Osteocyte (in vitro differentiated cells): ENCODE measurements at regions not wholly inside any gene's neighbourhood (a gene's known extent, or its start where the extent isn't known, plus 50 kb on each side); places are given as distances from the start of the nearest gene placed in this dataset.

Source experiments
- DNase-seq: peaks from one replicate; pipeline ENCODE4 v3.0.0; 2021; ENCODE audit warnings: mixed read lengths; ENCODE audit not compliant: unreplicated experiment; ENCODE audit errors: extremely low spot score
- H3K27ac Mint-ChIP-seq: one replicate; pipeline ENCODE4 v1.8.0; 2021; ENCODE audit warnings: mild to moderate bottlenecking, mixed read lengths; ENCODE audit not compliant: unreplicated experiment
- H3K27me3 Mint-ChIP-seq: one replicate; pipeline ENCODE4 v1.8.0; 2021; ENCODE audit warnings: mixed read lengths; ENCODE audit not compliant: unreplicated experiment
- H3K36me3 Mint-ChIP-seq: one replicate; pipeline ENCODE4 v1.8.0; 2021; ENCODE audit warnings: mixed read lengths; ENCODE audit not compliant: unreplicated experiment
- H3K4me1 Mint-ChIP-seq: one replicate; pipeline ENCODE4 v1.8.0; 2021; ENCODE audit warnings: mixed read lengths; ENCODE audit not compliant: unreplicated experiment
- H3K4me3 Mint-ChIP-seq: one replicate; pipeline ENCODE4 v1.8.0; 2021; ENCODE audit warnings: mild to moderate bottlenecking, moderate library complexity, mixed read lengths; ENCODE audit not compliant: unreplicated experiment
- H3K9me3 Mint-ChIP-seq: one replicate; pipeline ENCODE4 v1.8.0; 2021; ENCODE audit warnings: mixed read lengths; ENCODE audit not compliant: unreplicated experiment
- CTCF ChIP-seq: fragments of 200-600 bp; sonication (generic); IDR thresholded peaks from 2 replicates; pipeline ENCODE4 v1.5.0; 2021; ENCODE audit warnings: antibody characterized with exemption, mild to moderate bottlenecking, moderate library complexity

GRCh38 chr6:9621276-9621675 lies 793.6 kb downstream of the TFAP2A start:
- Mint-ChIP-seq H3K27ac (no peak overlapping the region), H3K27me3 (no peaks in the 10 kb centered on the region), H3K9me3 (peaks cover 14% of the 10 kb centered on the region), H3K4me3 (no peak overlapping the region), H3K36me3 (no peaks in the 10 kb centered on the region), H3K4me1 (no peaks in the 10 kb centered on the region)
- TF ChIP-seq CTCF: no peak
- no peak for DNase-seq

- no peaks in the 10 kb centered on the region for H3K36me3 Mint-ChIP-seq
- H3K27me3 Mint-ChIP-seq: no peaks in the 10 kb centered on the region
- no peak for DNase-seq
- no peak for TF ChIP-seq CTCF
- peaks cover 8% of the 10 kb centered on the region for H3K9me3 Mint-ChIP-seq
- no peak overlapping the region for H3K27ac Mint-ChIP-seq
- no peak overlapping the region for H3K4me3 Mint-ChIP-seq
- no peaks in the 10 kb centered on the region for H3K4me1 Mint-ChIP-seq
Measured at GRCh38 chr6:9620687-9621086, 794.2 kb downstream of the TFAP2A start.

GRCh38 chr6:9620263-9620662 lies 794.6 kb downstream of the TFAP2A start:
- H3K9me3 Mint-ChIP-seq: peaks cover 5% of the 10 kb centered on the region
- TF ChIP-seq CTCF: no peak
- H3K36me3 Mint-ChIP-seq: no peaks in the 10 kb centered on the region
- H3K27ac Mint-ChIP-seq: no peak overlapping the region
- H3K4me3 Mint-ChIP-seq: no peak overlapping the region
- no peak for DNase-seq
- H3K4me1 Mint-ChIP-seq: no peaks in the 10 kb centered on the region
- no peaks in the 10 kb centered on the region for H3K27me3 Mint-ChIP-seq

- no peak for DNase-seq
- H3K9me3 Mint-ChIP-seq: no peaks in the 10 kb centered on the region
- no peaks in the 10 kb centered on the region for H3K27me3 Mint-ChIP-seq
- H3K4me3 Mint-ChIP-seq: no peak overlapping the region
- H3K36me3 Mint-ChIP-seq: no peaks in the 10 kb centered on the region
- H3K4me1 Mint-ChIP-seq: no peaks in the 10 kb centered on the region
- H3K27ac Mint-ChIP-seq: no peak overlapping the region
- no peak for TF ChIP-seq CTCF
Measured at GRCh38 chr6:9614778-9615177, 800.1 kb downstream of the TFAP2A start.

GRCh38 chr6:9612489-9612888 lies 802.4 kb downstream of the TFAP2A start:
- no peak for TF ChIP-seq CTCF
- no peaks in the 10 kb centered on the region for H3K9me3 Mint-ChIP-seq
- no peak for DNase-seq
- no peaks in the 10 kb centered on the region for H3K27me3 Mint-ChIP-seq
- H3K4me3 Mint-ChIP-seq: no peak overlapping the region
- no peak overlapping the region for H3K27ac Mint-ChIP-seq
- no peaks in the 10 kb centered on the region for H3K4me1 Mint-ChIP-seq
- no peaks in the 10 kb centered on the region for H3K36me3 Mint-ChIP-seq
